Karpas-422 (cell line): ENCODE measurements at regions not wholly inside any gene's neighbourhood (a gene's known extent, or its start where the extent isn't known, plus 50 kb on each side); places are given as distances from the start of the nearest gene placed in this dataset.

ENCODE experiments used
- DNase-seq: peaks from one replicate; pipeline ENCODE4 v3.0.0-alpha.2; 2015
- H2AFZ ChIP-seq: fragments of 200-600 bp; sonication (generic); 2 replicates; pipeline ENCODE4 v1.6.1; 2014; ENCODE audit warnings: antibody characterized with exemption, low read length, mixed read lengths
- H3K27ac ChIP-seq: fragments of 200-600 bp; sonication (generic); 2 replicates; pipeline ENCODE4 v1.5.1; 2014; ENCODE audit warnings: mild to moderate bottlenecking, low read length, moderate library complexity
- H3K27me3 ChIP-seq: fragments of 200-600 bp; sonication (generic); 2 replicates; pipeline ENCODE4 v1.6.1; 2014; ENCODE audit warnings: low read length, mixed read lengths
- H3K36me3 ChIP-seq: fragments of 200-600 bp; sonication (generic); 2 replicates; pipeline ENCODE4 v1.6.1; 2014; ENCODE audit warnings: low read length, mixed read lengths; ENCODE audit not compliant: insufficient read depth
- H3K4me1 ChIP-seq: fragments of 200-600 bp; sonication (generic); 2 replicates; pipeline ENCODE4 v1.6.1; 2014; ENCODE audit warnings: mild to moderate bottlenecking, low read length, mixed read lengths
- H3K4me2 ChIP-seq: fragments of 200-600 bp; sonication (generic); 2 replicates; pipeline ENCODE4 v1.6.1; 2014; ENCODE audit warnings: low read length, low read depth, mild to moderate bottlenecking; ENCODE audit not compliant: poor library complexity, severe bottlenecking
- H3K4me3 ChIP-seq: fragments of 200-600 bp; sonication (generic); 2 replicates; pipeline ENCODE4 v1.5.1; 2014; ENCODE audit warnings: mild to moderate bottlenecking, antibody characterized with exemption, low read length, mixed read lengths
- H3K79me2 ChIP-seq: fragments of 200-600 bp; sonication (generic); 2 replicates; pipeline ENCODE4 v1.6.1; 2014; ENCODE audit warnings: mild to moderate bottlenecking, low read length, mixed read lengths
- H3K9ac ChIP-seq: fragments of 200-600 bp; sonication (generic); 2 replicates; pipeline ENCODE4 v1.6.0; 2014; ENCODE audit warnings: low read length
- H3K9me2 ChIP-seq: fragments of 200-600 bp; sonication (generic), shearing (Covaris generic); replicated peaks from 2 replicates; pipeline ENCODE4 v1.6.0; 2014; ENCODE audit warnings: mild to moderate bottlenecking, low read length, moderate library complexity; ENCODE audit not compliant: insufficient read depth
- H3K9me3 ChIP-seq: fragments of 300-700, 200-600 bp; sonication (generic); 2 replicates; pipeline ENCODE4 v1.6.1; 2014; ENCODE audit warnings: low read length, mixed read lengths
- H4K20me1 ChIP-seq: fragments of 200-600 bp; sonication (generic); 2 replicates; pipeline ENCODE4 v1.6.1; 2014; ENCODE audit warnings: mild to moderate bottlenecking, antibody characterized with exemption, low read length, low read depth; ENCODE audit not compliant: insufficient read depth

GRCh38 chr10:90975096-90975495 lies 54.2 kb upstream of the ANKRD1 start:
- H3K9me3 ChIP-seq: no peaks in the 10 kb centered on the region
- H3K27me3 ChIP-seq: no peaks in the 10 kb centered on the region
- H3K27ac ChIP-seq: no peak overlapping the region
- no peaks in the 10 kb centered on the region for H3K79me2 ChIP-seq
- H3K4me2 ChIP-seq: no peak overlapping the region
- DNase-seq: no peak
- H3K36me3 ChIP-seq: no peaks in the 10 kb centered on the region
- H3K4me3 ChIP-seq: no peak overlapping the region
- no peaks in the 10 kb centered on the region for H3K4me1 ChIP-seq
- no peaks in the 10 kb centered on the region for H4K20me1 ChIP-seq
- H3K9me2 ChIP-seq: no peaks in the 10 kb centered on the region
- H2AFZ ChIP-seq: no peak overlapping the region
- H3K9ac ChIP-seq: no peak overlapping the region

GRCh38 chr10:90977162-90977854 lies 56.4 kb upstream of the ANKRD1 start:
- no peak overlapping the region for H3K9ac ChIP-seq
- H3K79me2 ChIP-seq: no peaks in the 10 kb centered on the region
- no peak overlapping the region for H3K4me3 ChIP-seq
- H3K27me3 ChIP-seq: no peaks in the 10 kb centered on the region
- H3K4me2 ChIP-seq: no peak overlapping the region
- H3K4me1 ChIP-seq: no peaks in the 10 kb centered on the region
- H2AFZ ChIP-seq: no peak overlapping the region
- H3K9me2 ChIP-seq: no peaks in the 10 kb centered on the region
- H3K27ac ChIP-seq: no peak overlapping the region
- no peaks in the 10 kb centered on the region for H3K9me3 ChIP-seq
- no peak for DNase-seq
- no peaks in the 10 kb centered on the region for H3K36me3 ChIP-seq
- no peaks in the 10 kb centered on the region for H4K20me1 ChIP-seq

- H3K9me2 ChIP-seq: no peaks in the 10 kb centered on the region
- H3K27ac ChIP-seq: no peak overlapping the region
- no peaks in the 10 kb centered on the region for H4K20me1 ChIP-seq
- no peaks in the 10 kb centered on the region for H3K27me3 ChIP-seq
- H3K9me3 ChIP-seq: no peaks in the 10 kb centered on the region
- H2AFZ ChIP-seq: no peak overlapping the region
- no peak overlapping the region for H3K9ac ChIP-seq
- no peak overlapping the region for H3K4me2 ChIP-seq
- no peak for DNase-seq
- H3K4me1 ChIP-seq: no peaks in the 10 kb centered on the region
- no peak overlapping the region for H3K4me3 ChIP-seq
- H3K79me2 ChIP-seq: no peaks in the 10 kb centered on the region
- no peaks in the 10 kb centered on the region for H3K36me3 ChIP-seq
These were observed 57.1 kb upstream of the ANKRD1 start for GRCh38 chr10:90977855-90978486.

GRCh38 chr10:90982406-90983008 lies 61.6 kb upstream of the ANKRD1 start:
- no peak for DNase-seq
- H3K27me3 ChIP-seq: no peaks in the 10 kb centered on the region
- no peak overlapping the region for H3K9ac ChIP-seq
- no peaks in the 10 kb centered on the region for H3K4me1 ChIP-seq
- H3K9me3 ChIP-seq: no peaks in the 10 kb centered on the region
- no peak overlapping the region for H3K27ac ChIP-seq
- H3K4me3 ChIP-seq: no peak overlapping the region
- H3K4me2 ChIP-seq: no peak overlapping the region
- no peaks in the 10 kb centered on the region for H4K20me1 ChIP-seq
- no peak overlapping the region for H2AFZ ChIP-seq
- no peaks in the 10 kb centered on the region for H3K79me2 ChIP-seq
- no peaks in the 10 kb centered on the region for H3K9me2 ChIP-seq
- no peaks in the 10 kb centered on the region for H3K36me3 ChIP-seq

- no peak overlapping the region for H3K27ac ChIP-seq
- no peaks in the 10 kb centered on the region for H3K9me3 ChIP-seq
- DNase-seq: no peak
- H4K20me1 ChIP-seq: no peaks in the 10 kb centered on the region
- no peak overlapping the region for H3K9ac ChIP-seq
- H2AFZ ChIP-seq: no peak overlapping the region
- no peaks in the 10 kb centered on the region for H3K79me2 ChIP-seq
- H3K9me2 ChIP-seq: no peaks in the 10 kb centered on the region
- no peaks in the 10 kb centered on the region for H3K27me3 ChIP-seq
- H3K4me1 ChIP-seq: no peaks in the 10 kb centered on the region
- no peak overlapping the region for H3K4me2 ChIP-seq
- no peak overlapping the region for H3K4me3 ChIP-seq
- no peaks in the 10 kb centered on the region for H3K36me3 ChIP-seq
These were observed 63.1 kb upstream of the ANKRD1 start for GRCh38 chr10:90983914-90984549.

GRCh38 chr10:90984898-90985297 lies 64.0 kb upstream of the ANKRD1 start:
- Histone ChIP-seq H4K20me1 (no peaks in the 10 kb centered on the region), H3K27ac (no peak overlapping the region), H3K9ac (no peak overlapping the region), H3K79me2 (no peaks in the 10 kb centered on the region), H3K36me3 (no peaks in the 10 kb centered on the region), H3K4me1 (no peaks in the 10 kb centered on the region), H3K9me3 (no peaks in the 10 kb centered on the region), H2AFZ (no peak overlapping the region), H3K4me3 (no peak overlapping the region), H3K27me3 (no peaks in the 10 kb centered on the region), H3K4me2 (no peak overlapping the region), H3K9me2 (no peaks in the 10 kb centered on the region)
- no peak for DNase-seq

GRCh38 chr10:90985321-90985933 lies 64.5 kb upstream of the ANKRD1 start:
- no peaks in the 10 kb centered on the region for H3K79me2 ChIP-seq
- H4K20me1 ChIP-seq: no peaks in the 10 kb centered on the region
- H3K9me2 ChIP-seq: no peaks in the 10 kb centered on the region
- H3K4me3 ChIP-seq: no peak overlapping the region
- no peak for DNase-seq
- H3K9me3 ChIP-seq: no peaks in the 10 kb centered on the region
- H3K36me3 ChIP-seq: no peaks in the 10 kb centered on the region
- H3K4me2 ChIP-seq: no peak overlapping the region
- H3K4me1 ChIP-seq: no peaks in the 10 kb centered on the region
- no peak overlapping the region for H2AFZ ChIP-seq
- H3K9ac ChIP-seq: no peak overlapping the region
- no peak overlapping the region for H3K27ac ChIP-seq
- H3K27me3 ChIP-seq: no peaks in the 10 kb centered on the region

- Histone ChIP-seq H3K4me2 (no peak overlapping the region), H3K9me2 (no peaks in the 10 kb centered on the region), H3K9me3 (no peaks in the 10 kb centered on the region), H3K4me3 (no peak overlapping the region), H4K20me1 (no peaks in the 10 kb centered on the region), H3K9ac (no peak overlapping the region), H3K79me2 (no peaks in the 10 kb centered on the region), H3K36me3 (no peaks in the 10 kb centered on the region), H3K27me3 (no peaks in the 10 kb centered on the region), H3K27ac (no peak overlapping the region), H2AFZ (no peak overlapping the region), H3K4me1 (no peaks in the 10 kb centered on the region)
- no peak for DNase-seq
These were observed 65.4 kb upstream of the ANKRD1 start for GRCh38 chr10:90986136-90986760.
